GM12878 (cell line): ENCODE measurements at regions not wholly inside any gene's neighbourhood (a gene's known extent, or its start where the extent isn't known, plus 50 kb on each side); places are given as distances from the start of the nearest gene placed in this dataset.

Experiments
- ATAC-seq: fragments of 200-7000 bp; cut with Tn5 transposase; 3 replicates; pipeline ENCODE4 v1.9.1; 2020; ENCODE audit warnings: mild to moderate bottlenecking, moderate library complexity
- BruUV-seq: library from RNA; stranded (reverse); fragments of 400-500 nt; replicated peaks from 2 replicates; lab custom pipeline; 2021; lab: Mats Ljungman, UMichigan
- CTCF ChIA-PET: fragments of 300-600 bp; sonication (Branson Sonifier 250); formaldehyde crosslinking; extraction: SDS; loops from one replicate; lab custom pipeline; 2021; ENCODE audit warnings: inconsistent platforms; lab: Yijun Ruan, JAX
- POLR2A ChIA-PET: fragments of 350-600 bp; formaldehyde crosslinking; extraction: SDS; loops from one replicate; lab custom pipeline; 2021; ENCODE audit warnings: inconsistent platforms; lab: Charles Lee
- RAD21 ChIA-PET: fragments of 300-600 bp; sonication (Branson Sonifier 250); formaldehyde crosslinking; loops from one replicate; lab custom pipeline; 2023; ENCODE audit warnings: antibody characterized with exemption; ENCODE audit not compliant: unreplicated experiment; lab: Charles Lee
- SMC1A ChIA-PET: fragments of 300-600 bp; sonication (Branson Sonifier 250); formaldehyde crosslinking; loops from one replicate; lab custom pipeline; 2023; ENCODE audit not compliant: unreplicated experiment, uncharacterized antibody; lab: Charles Lee
- DNase-seq: peaks from one replicate; pipeline ENCODE4 v3.0.0-alpha.2; 2011; ENCODE audit warnings: low read depth, low spot score
- FAIRE-seq: peaks from 3 replicates; lab custom pipeline; 2011; peaks lifted over from hg19 to GRCh38; lab: Jason Lieb, UNC
- H2AFZ ChIP-seq: 2 replicates; pipeline ENCODE4 v1.6.0; 2011; ENCODE audit warnings: low read depth, low read length, control low read depth; ENCODE audit not compliant: control insufficient read depth
- H3K27ac ChIP-seq: 2 replicates; pipeline ENCODE4 v1.5.1; 2011; ENCODE audit warnings: control low read depth; ENCODE audit not compliant: control insufficient read depth, insufficient read depth
- H3K27me3 ChIP-seq, 2 experiments: replicated peaks in 1 of 2; 2 replicates each; pipeline versions ENCODE4 v1.6.0 to v1.6.1; 2011; ENCODE audit warnings: low read length in 1 of 2; ENCODE audit not compliant: control insufficient read depth in 2 of 2, insufficient read depth in 2 of 2
- H3K36me3 ChIP-seq, 2 experiments: 2 replicates each; pipeline ENCODE4 v1.5.1; 2011; ENCODE audit warnings: low read length in 1 of 2; ENCODE audit not compliant: control insufficient read depth in 2 of 2, insufficient read depth in 2 of 2
- H3K4me1 ChIP-seq: 2 replicates; pipeline ENCODE4 v1.6.1; 2011; ENCODE audit warnings: mild to moderate bottlenecking, low read length, moderate library complexity, mixed read lengths; ENCODE audit not compliant: control insufficient read depth, insufficient read depth
- H3K4me2 ChIP-seq: 2 replicates; pipeline ENCODE4 v1.6.0; 2011; ENCODE audit warnings: control low read depth; ENCODE audit not compliant: control insufficient read depth, insufficient read depth
- H3K4me3 ChIP-seq: fragments of 200-600 bp; sonication (generic); 2 replicates; pipeline ENCODE4 v1.5.1; 2016
- H3K79me2 ChIP-seq: 2 replicates; pipeline ENCODE4 v1.6.0; 2011; ENCODE audit warnings: low read length; ENCODE audit not compliant: control insufficient read depth, insufficient read depth
- H3K9ac ChIP-seq: 2 replicates; pipeline ENCODE4 v1.8.0; 2011; ENCODE audit warnings: low read length, control low read depth, mixed read lengths; ENCODE audit not compliant: control insufficient read depth, insufficient read depth
- H3K9me3 ChIP-seq: replicated peaks from 3 replicates; pipeline ENCODE4 v1.5.1; 2011; ENCODE audit warnings: mild to moderate bottlenecking, low read length; ENCODE audit not compliant: control insufficient read depth, insufficient read depth
- H4K20me1 ChIP-seq: 2 replicates; pipeline ENCODE4 v1.6.0; 2011; ENCODE audit not compliant: control insufficient read depth, insufficient read depth
- CEBPZ ChIP-seq: fragments of 150-350 bp; IDR thresholded peaks from 2 replicates; pipeline ENCODE4 v1.6.1; 2016; ENCODE audit warnings: low read depth, low read length
- CHD1 ChIP-seq: IDR thresholded peaks from 2 replicates; pipeline ENCODE4 v1.6.1; 2012; ENCODE audit warnings: low read depth, low read length, improper control_type of control experiment
- E2F8 ChIP-seq: fragments of 450-650 bp; IDR thresholded peaks from 2 replicates; pipeline ENCODE4 v1.6.1; 2018; ENCODE audit warnings: mild to moderate bottlenecking, low read depth, moderate library complexity; ENCODE audit not compliant: partially characterized antibody
- JUNB ChIP-seq: IDR thresholded peaks from 2 replicates; pipeline ENCODE4 v1.6.1; 2016; ENCODE audit warnings: antibody characterized with exemption, mild to moderate bottlenecking
- MLLT1 ChIP-seq: fragments of 450-650 bp; IDR thresholded peaks from 2 replicates; pipeline ENCODE4 v1.6.1; 2016; ENCODE audit warnings: mild to moderate bottlenecking
- NFYA ChIP-seq: IDR thresholded peaks from 2 replicates; pipeline ENCODE4 v1.6.1; 2011; ENCODE audit warnings: low read depth, mild to moderate bottlenecking, low read length, improper control_type of control experiment, borderline replicate concordance
- RELB ChIP-seq: fragments of 450-650 bp; IDR thresholded peaks from 2 replicates; pipeline ENCODE4 v1.6.1; 2017; ENCODE audit warnings: low read depth, mild to moderate bottlenecking, moderate library complexity
- SMAD1 ChIP-seq: fragments of 450-650 bp; IDR thresholded peaks from 2 replicates; pipeline ENCODE4 v1.6.1; 2018; ENCODE audit warnings: mild to moderate bottlenecking, low read depth; ENCODE audit not compliant: partially characterized antibody
- SMARCA5 ChIP-seq: fragments of 450-650 bp; IDR thresholded peaks from 2 replicates; pipeline ENCODE4 v1.6.1; 2017; ENCODE audit warnings: mild to moderate bottlenecking
- SRF ChIP-seq, 2 experiments: IDR thresholded peaks; 2 replicates each; pipeline ENCODE4 v1.6.1; 2011; ENCODE audit warnings: low read depth in 2 of 2, low read length in 2 of 2, mild to moderate bottlenecking in 1 of 2, moderate library complexity in 1 of 2
- USF2 ChIP-seq: IDR thresholded peaks from 2 replicates; pipeline ENCODE4 v1.6.1; 2011; ENCODE audit warnings: low read depth, low read length, improper control_type of control experiment, borderline replicate concordance
- YY1 ChIP-seq: IDR thresholded peaks from 2 replicates; pipeline ENCODE4 v1.6.1; 2011; ENCODE audit warnings: low read depth, mild to moderate bottlenecking, low read length
- ZNF622 ChIP-seq: fragments of 450-650 bp; IDR thresholded peaks from 2 replicates; pipeline ENCODE4 v1.6.1; 2017; ENCODE audit warnings: mild to moderate bottlenecking, inconsistent platforms
- WGBS: methylation state at CpG from one replicate; pipeline ENCODE4 v1.1.6; 2016; ENCODE audit warnings: low lambda C conversion rate; ENCODE audit not compliant: insufficient replicate concordance, insufficient coverage; ENCODE audit errors: missing lambda C conversion rate; 5-methylcytosine and 5-hydroxymethylcytosine counted together
- in situ Hi-C: fragments of 300-500 bp; cut with MboI; formaldehyde crosslinking; loops from 9 replicates; pipeline ENCODE4 v1.14.3; 2018; ENCODE audit warnings: mixed read lengths
- intact Hi-C: fragments of 100-400 bp; cut with micrococcal nuclease; formaldehyde crosslinking; loops from one replicate; pipeline ENCODE4 v1.14.2; 2022; ENCODE audit not compliant: unreplicated experiment

GRCh38 chr20:43853918-43854317 is 60.7 kb upstream of the TOX2 start:
- Histone ChIP-seq H3K9ac (no peak overlapping the region), H3K4me1 (no peaks in the 10 kb centered on the region), H3K9me3 (no peaks in the 10 kb centered on the region), H3K4me3 (no peak overlapping the region), H3K4me2 (no peak overlapping the region), H3K36me3 (no peaks in the 10 kb centered on the region), H4K20me1 (no peaks in the 10 kb centered on the region), H2AFZ (no peak overlapping the region), H3K27ac (no peak overlapping the region), H3K27me3 (no peaks in the 10 kb centered on the region), H3K79me2 (no peaks in the 10 kb centered on the region)
- DNase-seq = no peak
- BruUV-seq = no TSS peak
- POLR2A ChIA-PET = no interaction called here
- CTCF ChIA-PET = no interaction called here
- intact Hi-C loops (no loop called here), in situ Hi-C loops (no loop called here)
- RAD21 ChIA-PET = no interaction called here
- WGBS = 100% methylated on average over 6 of the region's 6 CpGs
- SMC1A ChIA-PET = interaction anchor here (1.0 kb wide), 1 partner anchor 104 kb away, joined by 4 read pairs; no protein-coding TSS in a partner anchor
- ATAC-seq = no peak
- no peak for FAIRE-seq
- TF ChIP-seq MLLT1 (no peak), E2F8 (no peak), RELB (no peak), JUNB (no peak), SMARCA5 (no peak), ZNF622 (no peak), CEBPZ (no peak), NFYA (no peak), SMAD1 (no peak), CHD1 (no peak), USF2 (no peak), YY1 (no peak), SRF (IDR thresholded peaks at IDR 0.05; ENCODE audit: low read depth in 2 of 2, low read length in 2 of 2) (no peak)
